WI38 (cell line): ENCODE measurements at regions not wholly inside any gene's neighbourhood (a gene's known extent, or its start where the extent isn't known, plus 50 kb on each side); places are given as distances from the start of the nearest gene placed in this dataset.
"Not testable (repeated sequence)": the region's sequence is repeated elsewhere in the genome, so short reads cannot be mapped to it uniquely, and the experiment has no call there.

Experiments used
- H3K4me3 ChIP-seq: 2 replicates; pipeline ENCODE4 v1.5.1; 2011; ENCODE audit warnings: low read depth, mild to moderate bottlenecking, control low read depth, low read length
- CTCF ChIP-seq: IDR thresholded peaks from 2 replicates; pipeline ENCODE4 v1.5.1; 2012; ENCODE audit warnings: low read depth, mild to moderate bottlenecking, control low read depth, low read length

- TF ChIP-seq CTCF, result no peak
These were observed 725.7 kb downstream of the USP25 start for GRCh38 chr21:16455526-16455925.

GRCh38 chr21:16455978-16456377 lies 726.2 kb downstream of the USP25 start:
- TF ChIP-seq CTCF, result no peak
- no peak overlapping the region for H3K4me3 ChIP-seq

More at GRCh38 chr21:16455526-16455925, 725.7 kb downstream of the USP25 start:
- no peak overlapping the region for H3K4me3 ChIP-seq

GRCh38 chr21:16457498-16457897 lies 727.7 kb downstream of the USP25 start:
- TF ChIP-seq CTCF, result no peak
- no peak overlapping the region for H3K4me3 ChIP-seq

- no peak overlapping the region for H3K4me3 ChIP-seq
These were observed 731.2 kb downstream of the USP25 start for GRCh38 chr21:16460936-16461335.

GRCh38 chr21:16464211-16464889 lies 734.6 kb downstream of the USP25 start:
- not testable (repeated sequence) for H3K4me3 ChIP-seq

More at GRCh38 chr21:16460936-16461335, 731.2 kb downstream of the USP25 start:
- no peak for TF ChIP-seq CTCF

GRCh38 chr21:16468184-16468583 lies 738.4 kb downstream of the USP25 start:
- no peak overlapping the region for H3K4me3 ChIP-seq
- TF ChIP-seq CTCF, result no peak

- no peak for TF ChIP-seq CTCF
- no peak overlapping the region for H3K4me3 ChIP-seq
These were observed 744.2 kb downstream of the USP25 start for GRCh38 chr21:16473988-16474387.
